ENCODE measurements at regions not wholly inside any gene's neighbourhood (a gene's known extent, or its start where the extent isn't known, plus 50 kb on each side); places are given as distances from the start of the nearest gene placed in this dataset.

DNA sequence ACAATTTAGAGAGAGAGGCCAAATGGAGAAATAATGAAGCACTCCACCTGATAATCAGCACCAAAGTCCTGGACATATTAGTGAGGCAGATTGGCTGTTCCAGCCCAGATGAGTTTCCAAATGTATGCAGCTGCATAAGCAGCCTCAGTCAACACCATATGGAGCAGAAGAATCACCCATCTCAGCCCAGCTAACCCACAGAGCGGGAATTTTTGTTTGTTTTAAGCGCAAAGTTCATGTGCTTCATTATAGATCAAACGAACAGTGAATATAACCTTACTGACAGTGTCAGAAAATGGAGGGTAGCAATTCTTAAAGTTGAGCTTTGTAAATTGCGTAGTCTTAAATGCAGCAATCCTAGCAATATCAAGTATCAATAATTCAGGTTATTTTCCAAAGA is 234.0 kb upstream of the CEP162 start:
- H3K4me1 ChIP-seq (ENCODE audit: insufficient read depth, low read length): peaks cover 37% of the 10 kb centered on the region
- H3K27me3 ChIP-seq (ENCODE audit: insufficient read depth, low read length): no peaks in the 10 kb centered on the region
- no peak overlapping the region for H3K27ac ChIP-seq (ENCODE audit: low read depth, low read length)
- no peaks in the 10 kb centered on the region for H3K9me3 ChIP-seq (ENCODE audit: low read depth, low read length)
- H4K20me1 ChIP-seq (ENCODE audit: insufficient read depth, low read length): no peaks in the 10 kb centered on the region
- TF ChIP-seq CTCF (IDR thresholded peaks at IDR 0.05; ENCODE audit: extremely low read depth, low read depth, low read length): no peak
- H3K4me3 ChIP-seq (ENCODE audit: insufficient read depth, low read length): no peak overlapping the region
- DNase-seq (ENCODE audit: insufficient read length, low spot score, missing footprints): no peak
- no peak overlapping the region for H3K4me2 ChIP-seq (ENCODE audit: insufficient read depth, low read length)
- H2AFZ ChIP-seq (ENCODE audit: low read length): no peak overlapping the region
- H3K36me3 ChIP-seq (ENCODE audit: insufficient read depth, low read length): no peaks in the 10 kb centered on the region
- H3K79me2 ChIP-seq (ENCODE audit: insufficient read depth, low read length): no peaks in the 10 kb centered on the region

DNA sequence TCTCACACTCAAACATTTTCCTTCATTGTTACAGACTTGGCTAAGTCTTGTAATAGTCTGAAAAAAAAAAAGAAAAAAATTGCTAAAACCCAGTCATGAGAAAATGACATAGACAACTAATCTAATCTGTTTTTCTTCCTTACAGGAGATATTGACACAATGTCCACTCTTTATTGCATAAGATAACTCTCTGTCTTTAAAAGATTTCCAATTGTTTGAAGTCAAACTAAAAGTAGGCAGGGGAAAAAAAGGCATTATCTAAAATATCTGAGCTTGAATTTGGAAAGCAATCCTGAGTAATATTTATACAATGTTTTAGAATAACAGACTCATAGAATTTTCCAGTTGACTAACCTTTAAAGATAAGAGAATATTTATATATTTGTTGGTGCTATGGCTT is 233.0 kb upstream of the CEP162 start:
- Histone ChIP-seq H3K9me3 (ENCODE audit: low read depth, low read length) (no peaks in the 10 kb centered on the region), H3K36me3 (ENCODE audit: insufficient read depth, low read length) (no peaks in the 10 kb centered on the region), H3K4me2 (ENCODE audit: insufficient read depth, low read length) (no peak overlapping the region), H2AFZ (ENCODE audit: low read length) (no peak overlapping the region), H3K27ac (ENCODE audit: low read depth, low read length) (peak overlapping the region; percentile 13), H3K4me1 (ENCODE audit: insufficient read depth, low read length) (peaks cover 31% of the 10 kb centered on the region), H3K79me2 (ENCODE audit: insufficient read depth, low read length) (no peaks in the 10 kb centered on the region), H3K4me3 (ENCODE audit: insufficient read depth, low read length) (no peak overlapping the region), H3K27me3 (ENCODE audit: insufficient read depth, low read length) (no peaks in the 10 kb centered on the region), H4K20me1 (ENCODE audit: insufficient read depth, low read length) (no peaks in the 10 kb centered on the region)
- DNase-seq (ENCODE audit: insufficient read length, low spot score, missing footprints): no peak
- TF ChIP-seq CTCF (IDR thresholded peaks at IDR 0.05; ENCODE audit: extremely low read depth, low read depth, low read length): no peak

DNA sequence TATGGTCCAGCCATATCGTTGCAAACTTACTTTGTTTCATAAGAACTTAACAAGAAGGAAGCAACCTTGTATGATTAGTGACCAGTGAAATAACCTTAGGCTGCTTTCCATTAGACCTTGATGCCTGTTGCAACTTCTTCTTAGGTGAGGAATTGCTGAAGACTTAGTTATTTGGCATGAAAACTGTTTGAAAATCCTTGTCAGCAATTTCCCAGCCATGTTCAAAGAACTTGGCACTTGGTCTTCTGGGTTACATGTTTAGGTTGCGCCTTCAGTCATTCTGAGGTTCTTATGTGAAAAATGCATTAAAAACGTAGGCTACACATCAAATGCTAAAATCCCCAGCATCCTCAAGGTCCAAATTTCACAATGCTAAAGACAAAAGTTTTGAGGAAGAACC is 232.0 kb upstream of the CEP162 start:
- no peaks in the 10 kb centered on the region for H3K27me3 ChIP-seq (ENCODE audit: insufficient read depth, low read length)
- H3K4me2 ChIP-seq (ENCODE audit: insufficient read depth, low read length): no peak overlapping the region
- H2AFZ ChIP-seq (ENCODE audit: low read length): no peak overlapping the region
- no peaks in the 10 kb centered on the region for H3K9me3 ChIP-seq (ENCODE audit: low read depth, low read length)
- no peak for TF ChIP-seq CTCF (IDR thresholded peaks at IDR 0.05; ENCODE audit: extremely low read depth, low read depth, low read length)
- DNase-seq (ENCODE audit: insufficient read length, low spot score, missing footprints): no peak
- H3K36me3 ChIP-seq (ENCODE audit: insufficient read depth, low read length): no peaks in the 10 kb centered on the region
- H4K20me1 ChIP-seq (ENCODE audit: insufficient read depth, low read length): no peaks in the 10 kb centered on the region
- no peak overlapping the region for H3K27ac ChIP-seq (ENCODE audit: low read depth, low read length)
- no peaks in the 10 kb centered on the region for H3K79me2 ChIP-seq (ENCODE audit: insufficient read depth, low read length)
- H3K4me3 ChIP-seq (ENCODE audit: insufficient read depth, low read length): no peak overlapping the region
- peaks cover 31% of the 10 kb centered on the region for H3K4me1 ChIP-seq (ENCODE audit: insufficient read depth, low read length)

- no peaks in the 10 kb centered on the region for H3K36me3 ChIP-seq (ENCODE audit: insufficient read depth, low read length)
- H2AFZ ChIP-seq (ENCODE audit: low read length): no peak overlapping the region
- H3K4me1 ChIP-seq (ENCODE audit: insufficient read depth, low read length): peaks cover 27% of the 10 kb centered on the region
- no peak overlapping the region for H3K4me2 ChIP-seq (ENCODE audit: insufficient read depth, low read length)
- no peaks in the 10 kb centered on the region for H3K9me3 ChIP-seq (ENCODE audit: low read depth, low read length)
- no peak for TF ChIP-seq CTCF (IDR thresholded peaks at IDR 0.05; ENCODE audit: extremely low read depth, low read depth, low read length)
- no peak overlapping the region for H3K4me3 ChIP-seq (ENCODE audit: insufficient read depth, low read length)
- H3K79me2 ChIP-seq (ENCODE audit: insufficient read depth, low read length): no peaks in the 10 kb centered on the region
- DNase-seq (ENCODE audit: insufficient read length, low spot score, missing footprints): no peak
- H3K27me3 ChIP-seq (ENCODE audit: insufficient read depth, low read length): no peaks in the 10 kb centered on the region
- H4K20me1 ChIP-seq (ENCODE audit: insufficient read depth, low read length): no peaks in the 10 kb centered on the region
- H3K27ac ChIP-seq (ENCODE audit: low read depth, low read length): no peak overlapping the region
Observed at GRCh38 chr6:84458271-84458670, 230.8 kb upstream of the CEP162 start.
